ENCODE measurements at regions not wholly inside any gene's neighbourhood (a gene's known extent, or its start where the extent isn't known, plus 50 kb on each side); places are given as distances from the start of the nearest gene placed in this dataset.
"Not testable (repeated sequence)": the region's sequence is repeated elsewhere in the genome, so short reads cannot be mapped to it uniquely, and the experiment has no call there.

GRCh38 chr14:71776471-71777360, 155.5 kb upstream of the RGS6 start:
- DNase-seq (ENCODE audit: low read depth in 2 of 2): no peak

GRCh38 chr14:71780075-71780474, 152.2 kb upstream of the RGS6 start:
- no peak for DNase-seq (ENCODE audit: low read depth in 2 of 2)

DNA sequence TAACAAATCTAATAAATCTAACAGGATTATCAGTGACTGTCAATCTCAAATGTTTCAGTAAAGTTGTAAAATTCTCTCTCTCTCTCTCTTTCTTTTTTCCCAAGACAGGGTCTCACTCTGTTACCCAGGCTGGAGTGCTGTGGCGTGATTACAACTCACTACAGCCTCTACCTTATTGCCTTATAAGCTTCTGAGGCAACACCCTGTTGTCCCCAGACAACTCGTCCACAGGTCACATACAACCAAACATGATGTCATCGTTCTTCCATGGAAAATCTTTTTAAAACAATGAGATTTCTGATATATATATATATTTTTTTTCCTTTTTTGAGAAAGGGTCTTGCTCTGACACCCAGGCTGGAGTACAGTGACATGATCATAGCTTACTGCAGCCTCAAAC, 151.4 kb upstream of the RGS6 start:
- no peak for DNase-seq (ENCODE audit: low read depth in 2 of 2)

DNA sequence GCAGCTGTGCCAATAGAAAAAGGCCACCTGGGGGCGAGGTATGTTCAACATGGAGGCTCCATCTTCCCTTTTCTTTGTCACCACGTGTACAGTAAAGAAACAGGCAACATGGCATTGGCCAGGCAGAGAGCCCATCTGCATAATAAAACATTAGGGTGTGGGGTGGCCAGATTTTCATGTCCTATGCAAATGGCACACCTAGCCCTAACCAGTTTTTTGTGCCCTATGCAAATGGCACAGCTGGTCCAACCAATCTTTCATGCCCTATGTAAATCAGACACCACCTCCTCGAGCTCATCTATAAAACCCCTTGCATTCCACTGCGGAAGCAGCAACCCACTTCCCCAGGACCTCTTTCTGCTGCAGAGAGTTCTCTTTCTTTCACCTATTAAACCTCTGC, 149.1 kb upstream of the RGS6 start:
- no peak for DNase-seq (ENCODE audit: low read depth in 2 of 2)

DNA sequence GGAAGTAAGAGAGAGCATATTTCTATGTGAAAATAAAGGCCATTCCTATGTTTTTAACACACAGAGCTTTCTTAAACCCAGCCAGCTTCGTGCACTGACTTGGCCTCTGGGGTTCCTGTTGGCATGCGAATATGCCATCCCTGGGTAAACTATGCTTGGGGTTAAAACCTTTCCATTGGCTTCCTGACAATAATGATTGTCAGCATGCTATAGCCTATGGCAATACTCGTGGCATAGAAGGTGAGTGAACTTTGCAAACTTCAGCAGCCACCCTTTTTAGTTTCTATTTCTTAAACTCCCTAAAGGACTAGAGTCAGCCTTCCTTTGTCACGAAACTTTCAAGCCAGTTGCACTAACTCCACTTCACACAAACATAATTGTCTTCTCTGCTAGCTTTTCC, 148.4 kb upstream of the RGS6 start:
- DNase-seq (ENCODE audit: low read depth in 2 of 2): no peak

DNA sequence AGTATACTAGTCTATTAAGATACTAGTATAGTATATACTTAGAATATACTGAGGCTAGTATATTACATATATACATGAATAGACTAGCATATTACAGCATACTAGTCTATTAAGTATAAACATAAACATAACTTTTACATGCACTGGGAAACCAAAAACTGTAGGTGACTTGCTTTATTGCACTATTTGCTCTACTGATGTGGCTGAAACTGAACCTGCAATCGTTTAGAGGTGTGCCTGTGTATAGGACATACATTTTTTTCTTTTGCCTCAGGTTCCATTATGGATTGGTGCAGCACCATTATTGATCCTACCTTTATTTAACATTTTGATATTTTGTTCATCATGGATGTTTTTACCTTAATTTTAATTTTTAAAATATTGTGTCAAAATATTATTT, 143.2 kb upstream of the RGS6 start:
- DNase-seq (ENCODE audit: low read depth in 2 of 2): no peak

GRCh38 chr14:71799841-71800240, 132.4 kb upstream of the RGS6 start:
- no peak for DNase-seq (ENCODE audit: low read depth in 2 of 2)

DNA sequence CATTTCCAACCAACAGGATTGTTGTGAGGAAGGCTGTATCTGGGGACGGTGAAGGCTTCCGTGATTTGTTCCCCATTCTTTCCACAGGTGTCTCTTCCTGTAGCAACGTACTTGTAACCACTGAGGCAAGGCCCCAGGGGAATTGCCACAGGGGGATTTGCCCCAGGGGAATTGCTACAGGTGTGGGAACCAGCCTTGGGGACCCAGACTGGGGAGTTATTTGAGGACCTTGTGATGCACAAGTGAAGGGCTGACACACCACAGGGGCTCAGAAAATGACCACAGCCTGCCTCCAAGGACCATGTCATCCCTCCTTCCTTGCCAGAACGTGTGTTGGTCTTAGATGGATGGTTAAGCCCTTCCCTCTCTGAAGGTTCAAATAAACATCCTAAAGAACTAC, 131.4 kb upstream of the RGS6 start:
- no peak for DNase-seq (ENCODE audit: low read depth in 2 of 2)

- no peak for DNase-seq (ENCODE audit: low read depth in 2 of 2)
These were observed 128.5 kb upstream of the RGS6 start for GRCh38 chr14:71803539-71804260.

GRCh38 chr14:71804992-71805391, 127.2 kb upstream of the RGS6 start:
- no peak for DNase-seq (ENCODE audit: low read depth in 2 of 2)

DNA sequence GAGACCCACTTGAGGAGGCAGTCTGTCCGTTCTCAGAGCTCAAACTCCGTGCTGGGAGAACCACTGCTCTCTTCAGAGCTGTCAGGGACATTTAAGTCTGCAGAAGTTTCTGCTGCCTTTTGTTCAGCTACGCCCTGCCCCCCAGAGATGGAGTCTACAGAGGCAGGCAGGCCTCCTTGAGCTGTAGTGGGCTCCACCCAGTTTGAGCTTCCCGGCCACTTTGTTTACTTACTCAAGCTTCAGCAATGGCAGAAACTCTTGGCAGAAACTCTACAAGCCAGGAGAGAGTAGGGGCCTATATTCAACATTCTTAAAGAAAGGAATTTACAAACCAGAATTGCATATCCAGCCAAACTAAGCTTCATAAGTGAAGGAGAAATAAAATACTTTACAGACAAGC, 125.2 kb upstream of the RGS6 start:
- not testable (repeated sequence) for DNase-seq (ENCODE audit: low read depth in 2 of 2)

- DNase-seq (ENCODE audit: low read depth in 2 of 2): not testable (repeated sequence)
These were observed 121.4 kb upstream of the RGS6 start for GRCh38 chr14:71810800-71811199.

GRCh38 chr14:71812693-71813092, 119.5 kb upstream of the RGS6 start:
- DNase-seq (ENCODE audit: low read depth in 2 of 2): no peak

DNA sequence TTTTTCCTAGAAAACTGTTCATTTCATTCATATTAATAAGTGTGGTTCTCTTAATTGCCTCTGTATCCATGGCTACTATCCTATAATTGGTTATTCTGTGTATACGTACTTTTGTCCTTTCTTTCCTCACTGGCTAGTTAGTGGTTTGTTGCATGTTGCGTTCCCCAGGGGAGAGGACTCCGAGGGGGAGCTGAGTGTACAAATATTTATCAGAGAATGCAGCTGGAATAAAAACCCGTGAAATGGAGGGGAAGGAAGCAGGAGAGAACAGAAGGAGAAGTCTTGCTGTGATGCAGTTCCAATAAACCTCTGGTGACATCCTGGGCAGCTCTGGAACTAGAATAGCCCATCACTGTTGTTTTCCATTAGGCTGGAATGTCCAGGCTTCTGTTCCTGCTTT, 117.1 kb upstream of the RGS6 start:
- no peak for DNase-seq (ENCODE audit: low read depth in 2 of 2)

- DNase-seq (ENCODE audit: low read depth in 2 of 2): no peak
These were observed 107.4 kb upstream of the RGS6 start for GRCh38 chr14:71824816-71825215.

GRCh38 chr14:71833476-71833875, 98.8 kb upstream of the RGS6 start:
- DNase-seq (ENCODE audit: low read depth in 2 of 2): no peak

DNA sequence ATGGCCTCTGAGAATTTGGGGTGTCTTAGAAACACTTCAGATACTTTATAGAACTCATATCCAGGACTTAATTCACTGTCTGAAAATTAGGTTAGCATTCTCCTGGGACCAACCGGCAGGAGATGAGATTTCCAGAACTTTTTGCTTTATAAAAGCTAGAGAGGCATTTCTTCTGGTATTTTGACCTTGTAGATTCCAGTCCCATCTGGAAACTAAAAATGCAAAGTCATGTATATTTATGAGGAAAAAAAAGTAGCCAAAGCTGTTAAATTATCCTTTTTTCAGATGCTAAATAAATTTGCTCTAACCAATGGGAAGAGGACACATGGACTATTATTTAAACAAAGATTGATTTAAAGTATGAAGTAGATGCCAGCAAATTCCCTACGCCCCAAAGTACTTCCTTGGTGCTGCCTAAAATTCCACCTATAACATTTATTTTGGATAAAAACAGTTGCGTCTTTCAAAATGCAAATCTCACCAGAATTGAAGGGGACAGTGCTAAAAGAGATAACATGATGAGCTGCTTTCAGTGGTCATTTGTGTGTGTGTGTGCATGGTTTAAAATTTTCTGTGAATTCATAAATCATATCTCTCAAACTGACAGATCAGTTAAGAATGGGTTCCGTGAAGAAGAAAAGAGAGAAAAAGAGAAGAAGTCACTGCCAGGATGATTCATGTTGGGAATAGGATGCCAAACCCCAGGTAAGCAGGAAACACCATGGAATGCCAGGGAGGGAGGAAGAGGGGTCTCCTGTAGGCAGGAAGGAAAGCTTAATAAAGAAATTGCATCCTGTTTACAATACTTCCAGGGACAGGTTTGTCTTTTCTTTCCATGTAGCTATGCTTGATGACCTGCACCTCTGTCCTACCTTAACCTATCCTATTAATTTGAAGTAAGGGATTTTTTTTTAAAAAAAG, 97.7 kb upstream of the RGS6 start:
- DNase-seq (ENCODE audit: low read depth in 2 of 2): no peak

DNA sequence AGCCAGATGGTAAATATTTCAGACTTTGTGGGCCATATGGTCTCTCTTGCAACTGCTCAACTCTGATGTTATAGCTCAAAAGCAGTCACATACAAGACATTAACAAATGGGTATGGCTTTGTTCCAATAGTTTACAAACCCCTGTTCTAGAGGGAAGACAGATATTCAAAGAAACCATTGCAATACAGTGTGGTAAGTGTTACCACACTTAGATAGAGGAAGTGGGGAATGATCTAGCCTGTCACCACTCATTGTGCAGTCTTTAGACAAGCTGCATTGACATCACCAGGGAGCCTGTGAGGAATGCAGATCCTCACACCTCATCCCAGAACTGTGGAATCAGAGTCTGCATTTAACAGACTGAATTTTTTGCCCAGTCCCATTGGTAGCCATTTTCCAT, 80.0 kb upstream of the RGS6 start:
- DNase-seq (ENCODE audit: low read depth in 2 of 2): no peak

DNA sequence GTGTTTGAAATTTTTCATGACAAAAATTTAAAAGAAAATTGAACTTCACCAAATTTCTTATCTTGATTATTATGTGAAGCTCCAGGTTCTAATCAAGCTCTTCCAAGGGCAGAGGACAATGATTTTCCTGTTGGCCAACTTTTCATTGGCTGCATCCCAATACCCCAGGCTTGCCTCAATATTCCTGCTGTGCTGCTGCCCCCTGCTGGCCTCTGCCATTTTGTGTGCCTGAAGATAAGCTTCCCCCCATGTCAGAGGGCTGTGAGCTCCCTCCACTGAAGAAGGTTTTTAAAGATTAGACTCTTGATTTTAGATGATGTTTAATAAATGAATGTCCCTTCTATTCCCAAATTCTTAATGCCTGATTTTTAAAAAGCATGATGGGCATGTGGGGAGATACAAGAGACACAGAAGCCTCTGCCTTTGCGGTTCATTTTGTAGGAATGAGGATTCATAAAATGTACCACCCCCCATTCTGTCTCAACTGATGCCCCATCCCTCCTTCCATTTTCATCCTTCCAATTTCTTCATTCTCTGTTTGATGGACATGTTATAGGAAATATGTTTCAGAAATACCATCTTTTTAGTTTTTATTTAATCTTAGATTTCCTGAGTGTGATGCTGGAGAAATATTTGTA, 76.7 kb upstream of the RGS6 start:
- peak in 1 of 2 donors; percentile 5 for DNase-seq (ENCODE audit: low read depth in 2 of 2)

GRCh38 chr14:71856199-71856919, 75.9 kb upstream of the RGS6 start:
- no peak for DNase-seq (ENCODE audit: low read depth in 2 of 2)

DNA sequence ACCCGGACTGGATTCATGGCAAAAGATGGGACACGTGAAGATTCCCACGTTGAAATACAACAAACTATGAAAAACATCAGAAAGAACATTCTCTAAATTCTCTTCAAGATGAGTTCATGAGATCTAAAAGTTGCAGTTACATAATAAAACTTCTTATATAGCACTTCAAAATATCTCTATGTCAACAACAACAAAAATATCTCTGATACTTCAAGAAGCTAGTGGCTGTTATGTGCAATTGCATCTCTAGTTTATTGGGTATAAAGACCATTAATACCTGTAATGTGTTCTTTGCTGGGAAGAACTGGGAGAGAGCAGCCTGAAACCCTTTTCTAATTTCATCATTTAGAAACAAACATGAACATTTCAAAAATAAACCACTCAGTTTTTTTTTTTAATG, 69.2 kb upstream of the RGS6 start:
- DNase-seq (ENCODE audit: low read depth in 2 of 2): no peak

All from stimulated activated CD8-positive, alpha-beta memory T cell treated with anti-CD3 and anti-CD28 coated beads, Interleukin-7, amount 100 ng/mL, for 4 hours (primary cell).